ENCODE measurements at regions not wholly inside any gene's neighbourhood (a gene's known extent, or its start where the extent isn't known, plus 50 kb on each side); places are given as distances from the start of the nearest gene placed in this dataset.

GRCh38 chr4:24117975-24118374 is 228.1 kb upstream of the PPARGC1A start:
- no peak for DNase-seq (ENCODE audit: low read depth in 1 of 2, low spot score in 1 of 2)

- no peak for DNase-seq (ENCODE audit: low read depth in 1 of 2, low spot score in 1 of 2)
Measured at GRCh38 chr4:24116107-24116506, 226.3 kb upstream of the PPARGC1A start.

DNA sequence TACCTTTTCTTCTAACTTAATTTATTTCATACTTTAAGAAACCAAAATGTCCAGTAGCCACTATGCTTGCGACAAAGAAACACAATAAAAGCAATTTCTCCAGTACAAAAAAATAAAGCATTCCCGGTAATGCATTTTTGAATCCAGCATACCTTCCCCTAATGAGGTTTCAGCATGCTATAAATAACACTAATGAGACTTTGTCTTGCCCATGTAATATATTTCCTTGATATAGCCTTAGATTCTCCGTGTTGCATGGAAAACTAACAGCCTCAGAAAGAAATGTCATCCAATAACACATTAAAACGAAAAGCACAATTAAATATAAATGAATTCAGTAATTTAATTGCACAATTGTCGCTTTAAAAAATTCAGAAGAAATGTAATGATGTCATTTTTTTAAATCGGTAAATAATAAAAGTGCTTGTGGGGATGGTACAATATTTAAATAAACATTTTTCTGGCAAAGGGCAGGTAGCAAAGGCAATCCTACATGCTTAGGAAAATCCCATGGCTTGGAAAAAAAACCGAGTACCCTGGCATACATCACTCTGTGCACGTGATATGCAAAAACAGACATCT is 225.2 kb upstream of the PPARGC1A start:
- DNase-seq (ENCODE audit: low read depth in 1 of 2, low spot score in 1 of 2) = no peak

DNA sequence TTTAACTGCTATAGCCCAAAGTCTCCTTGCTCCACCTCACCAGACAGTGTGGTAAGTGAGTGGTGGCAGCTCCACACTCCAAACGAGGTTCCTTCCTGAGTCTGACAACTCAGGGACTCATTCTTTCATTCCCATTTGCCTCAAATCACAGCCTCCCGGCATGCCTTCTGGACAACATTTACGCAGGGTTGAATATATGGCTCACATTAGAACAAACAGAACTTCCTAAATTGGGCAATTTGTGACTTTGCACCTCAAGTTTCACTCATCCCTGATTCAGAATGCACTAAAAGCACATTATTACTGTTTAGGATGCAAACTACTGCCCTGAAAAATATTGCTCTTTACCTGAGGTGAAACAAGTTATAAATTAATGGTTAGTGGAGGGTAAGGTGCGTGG is 224.6 kb upstream of the PPARGC1A start:
- DNase-seq (ENCODE audit: low read depth in 1 of 2, low spot score in 1 of 2) = no peak

DNA sequence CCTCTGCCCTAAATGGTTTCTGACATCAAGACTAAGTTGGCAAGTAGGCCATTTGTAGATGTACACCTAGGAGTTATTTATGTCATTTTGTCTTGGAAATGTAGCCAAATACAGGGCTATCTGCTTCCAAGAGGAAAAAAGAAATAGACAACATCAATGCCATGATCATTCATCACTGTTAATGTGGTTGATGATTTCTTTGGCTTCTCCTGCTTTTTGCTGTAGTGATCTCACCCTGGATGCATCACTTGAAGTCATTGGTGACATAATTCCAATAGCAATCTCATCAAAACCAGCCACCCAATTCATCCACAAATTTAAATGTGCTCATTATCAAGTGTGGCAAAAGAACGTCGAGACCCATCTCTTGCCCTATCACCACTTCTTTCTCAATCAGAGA is 222.6 kb upstream of the PPARGC1A start:
- DNase-seq (ENCODE audit: low read depth in 1 of 2, low spot score in 1 of 2) = no peak

DNA sequence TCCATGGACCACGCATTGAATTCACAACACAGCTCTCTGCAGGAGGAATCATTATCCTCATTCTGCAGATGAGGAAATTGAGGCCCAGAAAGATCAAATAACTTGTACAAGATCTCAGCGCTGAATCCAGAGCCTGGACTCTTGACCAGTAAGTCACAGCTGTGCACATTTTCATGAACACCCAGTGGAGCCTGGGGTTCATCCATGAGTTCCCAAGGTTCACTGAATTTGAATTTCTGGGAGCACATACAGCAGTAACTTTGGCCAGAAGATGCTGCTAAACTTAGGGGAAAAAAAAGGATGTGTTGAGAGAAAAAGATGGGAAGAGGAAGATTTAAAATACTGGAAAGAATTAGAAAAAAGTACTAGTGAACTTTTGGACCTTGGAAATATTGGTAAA is 218.7 kb upstream of the PPARGC1A start:
- DNase-seq (ENCODE audit: low read depth in 1 of 2, low spot score in 1 of 2) = no peak

DNA sequence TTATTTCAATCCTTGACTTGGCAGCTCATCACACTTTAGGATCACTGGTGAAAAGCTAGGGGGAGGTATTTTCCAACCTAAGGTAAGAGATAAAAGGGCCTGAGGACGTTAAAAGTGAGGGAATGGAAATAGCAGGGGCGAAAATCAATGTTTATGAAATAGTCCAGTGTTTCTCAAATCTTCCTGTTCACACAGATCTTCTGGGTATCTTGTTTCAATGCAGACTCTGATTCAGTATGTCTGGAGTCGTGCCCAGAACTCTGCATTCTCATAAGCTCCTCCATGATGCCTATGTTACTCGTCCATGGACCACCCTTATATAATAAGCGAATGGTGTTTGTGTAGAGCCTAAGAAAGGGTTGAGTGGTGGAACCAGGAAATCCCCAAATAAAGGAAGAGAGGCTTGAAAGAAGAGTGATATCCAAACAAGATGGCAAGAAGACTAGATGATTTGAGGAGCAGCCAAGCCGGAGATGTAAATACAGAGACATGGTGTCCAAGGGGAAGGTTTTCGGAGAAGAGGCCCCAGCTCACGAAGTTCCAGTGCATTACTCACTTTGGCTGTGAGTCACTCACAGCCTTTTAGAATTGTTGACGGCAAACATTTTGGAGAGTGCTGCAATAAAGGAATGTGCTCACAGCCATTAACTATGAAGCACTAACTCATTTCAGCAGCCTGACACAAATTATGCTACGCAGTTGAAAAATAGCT is 215.6 kb upstream of the PPARGC1A start:
- DNase-seq (ENCODE audit: low read depth in 1 of 2, low spot score in 1 of 2) = no peak

DNA sequence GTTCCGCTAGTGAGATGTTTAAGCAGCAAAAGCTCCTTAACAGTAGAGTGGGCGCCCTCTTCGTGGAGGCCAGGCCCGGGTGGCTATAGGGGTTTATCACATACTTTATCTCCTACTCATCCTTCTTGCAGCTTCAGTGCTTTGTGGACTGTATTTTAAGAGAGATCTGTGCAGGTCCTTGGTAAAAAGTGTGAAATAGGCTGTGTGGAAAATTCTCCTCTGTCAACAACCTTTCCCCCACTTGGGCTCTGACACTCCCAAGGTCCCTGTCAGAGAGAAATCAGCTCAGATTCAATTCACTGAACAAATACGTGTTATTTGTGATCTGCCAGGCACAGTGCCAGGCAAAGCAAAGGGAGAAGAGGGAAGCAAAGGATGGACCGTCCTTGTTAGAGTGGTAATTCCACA is 214.3 kb upstream of the PPARGC1A start:
- no peak for DNase-seq (ENCODE audit: low read depth in 1 of 2, low spot score in 1 of 2)

DNA sequence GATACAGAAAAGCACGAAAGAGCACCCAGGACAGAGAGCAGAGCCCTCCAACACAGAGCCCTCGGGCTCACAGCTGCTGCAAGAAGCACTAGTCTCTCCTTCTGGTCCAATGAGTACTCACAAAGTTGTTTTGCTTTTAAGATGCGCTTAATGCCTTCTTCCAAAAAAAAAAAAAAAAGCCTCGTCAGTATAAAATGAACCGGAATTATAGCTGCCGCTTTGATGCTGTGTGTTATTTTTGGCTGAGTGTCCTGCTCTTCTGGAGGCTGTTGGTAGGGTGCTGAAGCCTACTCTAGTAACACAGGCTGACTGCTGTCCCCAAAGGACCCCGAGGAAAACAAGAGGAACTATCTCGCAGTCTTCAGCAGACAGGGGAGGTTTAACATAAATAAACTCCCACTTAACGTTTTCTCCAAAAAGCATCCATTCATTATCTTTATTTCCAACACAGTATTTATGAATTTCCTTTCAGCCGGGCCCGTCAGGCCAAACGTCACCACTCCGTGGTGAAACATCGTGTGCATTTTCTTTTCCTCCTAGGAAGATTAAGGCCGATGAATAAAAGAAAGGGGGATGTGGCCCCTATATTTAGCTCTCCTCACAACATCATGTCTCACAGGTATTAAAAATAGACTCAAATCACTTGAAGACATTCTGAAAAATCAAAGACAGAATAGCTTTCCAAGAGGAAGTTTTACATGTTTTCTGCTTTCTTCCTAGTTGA is 213.7 kb upstream of the PPARGC1A start:
- DNase-seq (ENCODE audit: low read depth in 1 of 2, low spot score in 1 of 2) = no peak

GRCh38 chr4:24102621-24103020 is 212.8 kb upstream of the PPARGC1A start:
- no peak for DNase-seq (ENCODE audit: low read depth in 1 of 2, low spot score in 1 of 2)

GRCh38 chr4:24096603-24097002 is 206.8 kb upstream of the PPARGC1A start:
- DNase-seq (ENCODE audit: low read depth in 1 of 2, low spot score in 1 of 2) = no peak

DNA sequence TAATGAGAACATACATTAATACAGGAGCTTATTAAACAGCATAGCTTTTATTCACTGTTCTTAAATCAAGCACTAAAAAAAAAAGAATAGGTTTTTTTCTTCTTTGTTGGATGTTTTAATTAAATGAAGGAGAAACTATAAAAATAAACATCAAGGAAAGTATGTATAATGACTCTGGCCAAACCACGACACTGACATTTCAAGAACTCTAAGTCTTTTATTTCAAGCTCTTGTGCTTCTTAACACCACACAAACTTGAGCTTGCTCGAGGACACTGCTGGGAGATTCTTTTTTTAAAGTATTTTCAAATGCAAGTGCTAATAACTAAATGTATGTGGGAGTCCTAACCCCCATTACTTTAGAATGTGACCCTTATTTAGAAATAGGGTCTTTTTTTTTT is 204.9 kb upstream of the PPARGC1A start:
- DNase-seq (ENCODE audit: low read depth in 1 of 2, low spot score in 1 of 2) = no peak

GRCh38 chr4:24093446-24093845 is 203.6 kb upstream of the PPARGC1A start:
- DNase-seq (ENCODE audit: low read depth in 1 of 2, low spot score in 1 of 2) = no peak

GRCh38 chr4:24091639-24092233 is 201.9 kb upstream of the PPARGC1A start:
- no peak for DNase-seq (ENCODE audit: low read depth in 1 of 2, low spot score in 1 of 2)

DNA sequence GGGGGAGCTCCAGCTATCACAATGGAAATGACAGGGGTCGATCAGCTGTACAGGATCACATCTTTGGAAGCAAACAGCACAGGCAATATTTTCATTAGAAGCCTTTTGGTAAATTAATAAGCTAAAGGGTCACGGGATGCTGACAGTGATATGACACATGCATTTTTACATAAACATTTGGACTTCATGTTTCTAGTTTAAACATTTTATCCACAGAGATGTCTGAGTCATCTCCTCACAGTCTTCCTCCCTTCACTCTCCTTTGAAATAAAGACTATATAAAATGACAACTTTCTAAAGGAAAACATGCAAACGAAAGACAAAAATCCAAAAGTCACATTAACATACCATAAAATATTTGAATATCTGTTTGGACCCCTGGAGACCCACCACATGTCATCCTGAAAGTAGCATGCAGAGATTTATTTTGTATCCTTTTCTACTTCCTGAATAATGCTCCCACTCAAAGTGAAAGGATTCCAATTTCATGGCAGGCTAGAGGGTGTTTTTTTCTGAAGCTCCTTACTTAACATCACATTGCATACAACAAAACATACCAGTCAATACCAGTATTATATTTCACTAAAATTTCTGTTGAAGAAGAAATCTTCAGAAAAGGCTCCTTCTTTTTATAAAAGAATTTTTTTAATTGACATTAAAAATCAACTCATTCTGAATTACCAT is 200.1 kb upstream of the PPARGC1A start:
- DNase-seq (ENCODE audit: low read depth in 1 of 2, low spot score in 1 of 2) = no peak

DNA sequence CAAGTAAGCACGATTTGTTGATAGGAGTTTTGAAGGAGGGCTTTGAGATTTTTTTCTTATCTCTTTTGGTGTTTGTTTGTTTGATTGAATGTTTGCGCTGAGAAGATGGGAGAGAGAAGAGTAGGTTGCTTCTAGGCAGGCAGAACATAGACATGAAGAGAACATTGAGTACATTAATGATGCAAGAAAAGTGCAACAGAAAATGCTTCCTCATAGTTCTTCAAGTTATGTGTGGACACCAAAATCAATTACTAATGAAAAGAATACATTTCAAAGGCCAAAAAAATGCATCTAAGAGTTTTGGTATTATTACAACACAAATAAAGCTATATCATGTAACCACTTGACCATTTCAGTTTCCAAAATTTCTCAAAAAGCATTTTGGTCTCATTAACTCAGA is 191.0 kb upstream of the PPARGC1A start:
- no peak for DNase-seq (ENCODE audit: low read depth in 1 of 2, low spot score in 1 of 2)

- DNase-seq (ENCODE audit: low read depth in 1 of 2, low spot score in 1 of 2) = no peak
Measured at GRCh38 chr4:24078347-24078962, 188.6 kb upstream of the PPARGC1A start.

GRCh38 chr4:24076811-24077210 is 187.0 kb upstream of the PPARGC1A start:
- no peak for DNase-seq (ENCODE audit: low read depth in 1 of 2, low spot score in 1 of 2)

GRCh38 chr4:24073948-24074347 is 184.1 kb upstream of the PPARGC1A start:
- DNase-seq (ENCODE audit: low read depth in 1 of 2, low spot score in 1 of 2) = no peak

- no peak for DNase-seq (ENCODE audit: low read depth in 1 of 2, low spot score in 1 of 2)
Measured at GRCh38 chr4:24071612-24072372, 181.9 kb upstream of the PPARGC1A start.
